IMR-90 (cell line): ENCODE measurements at regions not wholly inside any gene's neighbourhood (a gene's known extent, or its start where the extent isn't known, plus 50 kb on each side); places are given as distances from the start of the nearest gene placed in this dataset.

Source experiments
- BHLHE40 ChIP-seq: fragments of 150-350 bp; IDR thresholded peaks from 2 replicates; pipeline ENCODE4 v1.6.1; 2016; ENCODE audit warnings: mild to moderate bottlenecking, low read depth, low read length
- CHD1 ChIP-seq: IDR thresholded peaks from 2 replicates; pipeline ENCODE4 v1.6.1; 2012; ENCODE audit warnings: low read depth, low read length, improper control_type of control experiment
- MXI1 ChIP-seq: IDR thresholded peaks from 2 replicates; pipeline ENCODE4 v1.6.1; 2012; ENCODE audit warnings: low read depth, mild to moderate bottlenecking, low read length, moderate library complexity, borderline replicate concordance
- POLR2A ChIP-seq: IDR thresholded peaks from 2 replicates; pipeline ENCODE4 v1.6.1; 2012; ENCODE audit warnings: mild to moderate bottlenecking, low read depth, low read length
- RAD21 ChIP-seq: IDR thresholded peaks from 2 replicates; pipeline ENCODE4 v1.6.1; 2012; ENCODE audit warnings: low read length, improper control_type of control experiment
- RFX5 ChIP-seq: IDR thresholded peaks from 2 replicates; pipeline ENCODE4 v1.8.0; 2012; ENCODE audit warnings: low read depth, mild to moderate bottlenecking, low read length, moderate library complexity
- TF ChIP-seq, protein P1 (sequence below): conservative IDR thresholded peaks from 2 replicates; pipeline ENCODE4 v1.5.1; 2012; ENCODE audit warnings: mild to moderate bottlenecking, low read depth, low read length, improper control_type of control experiment
- TF ChIP-seq, protein P2 (sequence below): fragments of 150-350 bp; IDR thresholded peaks from 2 replicates; pipeline ENCODE4 v1.6.1; 2017; ENCODE audit warnings: mild to moderate bottlenecking, antibody characterized with exemption, low read length, low read depth

GRCh38 chr4:122531514-122531913 lies 75.0 kb upstream of the IL2 start:
- TF ChIP-seq, protein P1, sequence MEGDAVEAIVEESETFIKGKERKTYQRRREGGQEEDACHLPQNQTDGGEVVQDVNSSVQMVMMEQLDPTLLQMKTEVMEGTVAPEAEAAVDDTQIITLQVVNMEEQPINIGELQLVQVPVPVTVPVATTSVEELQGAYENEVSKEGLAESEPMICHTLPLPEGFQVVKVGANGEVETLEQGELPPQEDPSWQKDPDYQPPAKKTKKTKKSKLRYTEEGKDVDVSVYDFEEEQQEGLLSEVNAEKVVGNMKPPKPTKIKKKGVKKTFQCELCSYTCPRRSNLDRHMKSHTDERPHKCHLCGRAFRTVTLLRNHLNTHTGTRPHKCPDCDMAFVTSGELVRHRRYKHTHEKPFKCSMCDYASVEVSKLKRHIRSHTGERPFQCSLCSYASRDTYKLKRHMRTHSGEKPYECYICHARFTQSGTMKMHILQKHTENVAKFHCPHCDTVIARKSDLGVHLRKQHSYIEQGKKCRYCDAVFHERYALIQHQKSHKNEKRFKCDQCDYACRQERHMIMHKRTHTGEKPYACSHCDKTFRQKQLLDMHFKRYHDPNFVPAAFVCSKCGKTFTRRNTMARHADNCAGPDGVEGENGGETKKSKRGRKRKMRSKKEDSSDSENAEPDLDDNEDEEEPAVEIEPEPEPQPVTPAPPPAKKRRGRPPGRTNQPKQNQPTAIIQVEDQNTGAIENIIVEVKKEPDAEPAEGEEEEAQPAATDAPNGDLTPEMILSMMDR = no peak
- TF ChIP-seq MXI1 = no peak
- TF ChIP-seq POLR2A = no peak
- no peak for TF ChIP-seq RAD21
- no peak for TF ChIP-seq RFX5
- TF ChIP-seq, protein P2, sequence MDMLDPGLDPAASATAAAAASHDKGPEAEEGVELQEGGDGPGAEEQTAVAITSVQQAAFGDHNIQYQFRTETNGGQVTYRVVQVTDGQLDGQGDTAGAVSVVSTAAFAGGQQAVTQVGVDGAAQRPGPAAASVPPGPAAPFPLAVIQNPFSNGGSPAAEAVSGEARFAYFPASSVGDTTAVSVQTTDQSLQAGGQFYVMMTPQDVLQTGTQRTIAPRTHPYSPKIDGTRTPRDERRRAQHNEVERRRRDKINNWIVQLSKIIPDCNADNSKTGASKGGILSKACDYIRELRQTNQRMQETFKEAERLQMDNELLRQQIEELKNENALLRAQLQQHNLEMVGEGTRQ = no peak
- no peak for TF ChIP-seq CHD1
- no peak for TF ChIP-seq BHLHE40
